GM19452 (cell line): ENCODE measurements at regions not wholly inside any gene's neighbourhood (a gene's known extent, or its start where the extent isn't known, plus 50 kb on each side); places are given as distances from the start of the nearest gene placed in this dataset.

Experiments used
- ATAC-seq: cut with Tn5 transposase; IDR thresholded peaks from one replicate; pipeline ENCODE4 v1.9.1; 2021; ENCODE audit not compliant: unreplicated experiment

- no peak for ATAC-seq
Measured at GRCh38 chr9:134214386-134214765, 50.0 kb upstream of the RNU6ATAC start.

GRCh38 chr9:134214766-134215419, 50.5 kb upstream of the RNU6ATAC start:
- ATAC-seq: no peak

- ATAC-seq: no peak
Measured at GRCh38 chr9:134215420-134215698, 51.0 kb upstream of the RNU6ATAC start.

- no peak for ATAC-seq
Measured at GRCh38 chr9:134215699-134216448, 51.5 kb upstream of the RNU6ATAC start.

- ATAC-seq: no peak
Measured at GRCh38 chr9:134216449-134216951, 52.1 kb upstream of the RNU6ATAC start.

GRCh38 chr9:134216961-134217360, 52.6 kb upstream of the RNU6ATAC start:
- no peak for ATAC-seq

GRCh38 chr9:134217431-134218210, 53.3 kb upstream of the RNU6ATAC start:
- ATAC-seq: no peak

GRCh38 chr9:134218230-134218629, 53.9 kb upstream of the RNU6ATAC start:
- no peak for ATAC-seq

GRCh38 chr9:134219646-134220060, 55.3 kb upstream of the RNU6ATAC start:
- no peak for ATAC-seq

GRCh38 chr9:134220311-134220710, 55.9 kb upstream of the RNU6ATAC start:
- ATAC-seq: no peak

GRCh38 chr9:134221273-134222017, 57.1 kb upstream of the RNU6ATAC start:
- no peak for ATAC-seq

- ATAC-seq: no peak
Measured at GRCh38 chr9:134222018-134222573, 57.7 kb upstream of the RNU6ATAC start.

GRCh38 chr9:134223091-134223490, 58.7 kb upstream of the RNU6ATAC start:
- no peak for ATAC-seq

GRCh38 chr9:134223591-134224122, 59.3 kb upstream of the RNU6ATAC start:
- no peak for ATAC-seq

GRCh38 chr9:134224127-134224526, 59.8 kb upstream of the RNU6ATAC start:
- ATAC-seq: no peak

GRCh38 chr9:134224567-134225093, 60.3 kb upstream of the RNU6ATAC start:
- ATAC-seq: no peak

- no peak for ATAC-seq
Measured at GRCh38 chr9:134225186-134225585, 60.8 kb upstream of the RNU6ATAC start.

GRCh38 chr9:134225816-134226215, 61.5 kb upstream of the RNU6ATAC start:
- no peak for ATAC-seq

GRCh38 chr9:134226221-134226930, 62.0 kb upstream of the RNU6ATAC start:
- no peak for ATAC-seq
